HEK293T (cell line): ENCODE measurements at regions not wholly inside any gene's neighbourhood (a gene's known extent, or its start where the extent isn't known, plus 50 kb on each side); places are given as distances from the start of the nearest gene placed in this dataset.
"Not testable (repeated sequence)": the region's sequence is repeated elsewhere in the genome, so short reads cannot be mapped to it uniquely, and the experiment has no call there.

Experiments
- BHLHE40 ChIP-seq: fragments of 450-650 bp; IDR thresholded peaks from 2 replicates; pipeline ENCODE4 v1.6.1; 2016; ENCODE audit warnings: mild to moderate bottlenecking, moderate library complexity, borderline replicate concordance
- FOXK2 ChIP-seq: fragments of 450-650 bp; IDR thresholded peaks from 2 replicates; pipeline ENCODE4 v1.6.1; 2016; ENCODE audit warnings: mild to moderate bottlenecking
- SP1 ChIP-seq: fragments of 450-650 bp; IDR thresholded peaks from 2 replicates; pipeline ENCODE4 v1.6.1; 2017

DNA sequence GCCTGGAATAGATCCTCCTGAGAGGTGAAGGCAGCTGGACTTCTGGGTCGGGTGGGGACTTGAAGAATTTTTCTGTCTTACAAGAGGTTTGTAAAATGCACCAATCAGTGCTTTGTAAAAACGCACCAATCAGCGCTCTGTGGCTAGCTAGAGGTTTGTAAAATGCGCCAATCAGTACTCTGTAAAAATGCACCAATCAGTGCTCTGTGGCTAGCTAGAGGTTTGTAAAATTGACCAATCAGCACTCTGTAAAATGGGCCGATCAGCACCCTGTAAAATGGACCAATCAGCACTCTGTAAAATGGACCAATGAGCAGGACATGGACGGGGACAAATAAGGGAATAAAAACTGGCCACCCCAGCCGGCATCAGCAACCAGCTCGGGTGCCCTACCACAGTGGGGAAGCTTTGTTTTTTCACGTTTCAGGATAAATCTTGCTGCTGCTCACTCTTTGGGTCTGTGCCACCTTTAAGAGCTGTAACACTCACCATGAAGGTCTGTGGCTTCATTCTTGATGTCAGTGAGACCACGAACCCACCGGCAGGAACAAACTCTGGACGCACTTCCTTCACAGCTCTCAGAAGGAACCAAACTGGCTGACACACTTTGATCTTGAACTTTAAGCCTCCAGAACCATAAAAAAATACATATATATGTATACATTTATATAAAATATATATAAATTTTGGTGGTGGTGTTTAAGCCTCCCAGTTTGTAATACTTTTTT, 197.8 kb upstream of the SLCO3A1 start:
- not testable (repeated sequence) for TF ChIP-seq BHLHE40, FOXK2, SP1
